PC-9 (cell line): ENCODE measurements at regions not wholly inside any gene's neighbourhood (a gene's known extent, or its start where the extent isn't known, plus 50 kb on each side); places are given as distances from the start of the nearest gene placed in this dataset.
"Not testable (repeated sequence)": the region's sequence is repeated elsewhere in the genome, so short reads cannot be mapped to it uniquely, and the experiment has no call there.

Experiments
- BruUV-seq: library from RNA; stranded (reverse); fragments of 400-500 nt; replicated peaks from 2 replicates; lab custom pipeline; 2021; lab: Mats Ljungman, UMichigan
- CTCF ChIA-PET: fragments of 300-600 bp; sonication (Branson Sonifier 250); formaldehyde crosslinking; loops from one replicate; lab custom pipeline; 2022; ENCODE audit warnings: antibody characterized with exemption; lab: Charles Lee
- POLR2A ChIA-PET: fragments of 300-600 bp; sonication (Branson Sonifier 250); formaldehyde crosslinking; loops from one replicate; lab custom pipeline; 2022; ENCODE audit warnings: antibody characterized with exemption; ENCODE audit not compliant: unreplicated experiment; lab: Charles Lee
- DNase-seq, 2 experiments: peaks; one replicate each; pipeline versions ENCODE4 v3.0.0 to v3.0.0-alpha.2; 2015 to 2022; ENCODE audit warnings: mixed read lengths in 1 of 2
- H2AFZ ChIP-seq: fragments of 200-600 bp; sonication (generic); 2 replicates; pipeline ENCODE4 v1.8.1; 2017; ENCODE audit warnings: antibody characterized with exemption
- H3F3A ChIP-seq: fragments of 200-600 bp; sonication (generic); 2 replicates; pipeline ENCODE4 v1.8.1; 2017; ENCODE audit warnings: antibody characterized with exemption, mild to moderate bottlenecking, low read depth; ENCODE audit not compliant: insufficient read depth
- H3K27ac ChIP-seq: fragments of 200-600 bp; sonication (generic); 2 replicates; pipeline ENCODE4 v1.6.1; 2016; ENCODE audit warnings: mixed run types
- H3K27me3 ChIP-seq: fragments of 200-600 bp; sonication (generic); 2 replicates; pipeline ENCODE4 v1.6.1; 2016; ENCODE audit warnings: low read depth, mixed run types; ENCODE audit not compliant: insufficient read depth
- H3K36me3 ChIP-seq: fragments of 200-600 bp; sonication (generic); 2 replicates; pipeline ENCODE4 v1.6.1; 2016; ENCODE audit warnings: low read depth, mixed run types
- H3K4me1 ChIP-seq: fragments of 200-600 bp; sonication (generic); replicated peaks from 2 replicates; pipeline ENCODE4 v1.6.1; 2016; ENCODE audit warnings: mixed run types; ENCODE audit not compliant: insufficient read depth
- H3K4me2 ChIP-seq: fragments of 200-600 bp; sonication (generic); 2 replicates; pipeline ENCODE4 v1.6.1; 2017; ENCODE audit warnings: mixed run types
- H3K4me3 ChIP-seq: fragments of 200-600 bp; sonication (generic); 2 replicates; pipeline ENCODE4 v1.6.1; 2016; ENCODE audit warnings: mixed run types
- H3K79me2 ChIP-seq: fragments of 200-600 bp; sonication (generic); 2 replicates; pipeline ENCODE4 v1.6.1; 2017; ENCODE audit warnings: low read depth, mixed run types
- H3K9me2 ChIP-seq: fragments of 200-600 bp; sonication (generic); 2 replicates; pipeline ENCODE4 v1.8.1; 2017; ENCODE audit warnings: mild to moderate bottlenecking; ENCODE audit not compliant: insufficient read depth
- H3K9me3 ChIP-seq: fragments of 200-600 bp; sonication (generic); 2 replicates; pipeline ENCODE4 v1.8.1; 2016; ENCODE audit warnings: low read depth; ENCODE audit not compliant: insufficient read depth
- H4K20me1 ChIP-seq: fragments of 200-600 bp; sonication (generic); 2 replicates; pipeline ENCODE4 v1.8.1; 2017; ENCODE audit not compliant: insufficient read depth
- CTCF ChIP-seq: fragments of 200-600 bp; sonication (generic); conservative IDR thresholded peaks from 2 replicates; pipeline ENCODE4 v1.6.1; 2017; ENCODE audit warnings: mixed run types, antibody characterized with exemption, mild to moderate bottlenecking, moderate library complexity
- EZH2 ChIP-seq: fragments of 200-600 bp; sonication (generic); IDR thresholded peaks from 2 replicates; pipeline ENCODE4 v1.8.0; 2017; ENCODE audit warnings: antibody characterized with exemption, low read depth
- intact Hi-C: fragments of 100-400 bp; cut with micrococcal nuclease; formaldehyde crosslinking; loops from one replicate; pipeline ENCODE4 v1.10.0; 2022; ENCODE audit not compliant: unreplicated experiment

- H3K36me3 ChIP-seq, result no peaks in the 10 kb centered on the region
These were observed 2422.9 kb upstream of the PCDH20 start for GRCh38 chr13:63838366-63839110.

GRCh38 chr13:63837701-63838100 lies 2422.1 kb upstream of the PCDH20 start:
- H3K36me3 ChIP-seq, H3K9me3 ChIP-seq, H3K4me1 ChIP-seq, H4K20me1 ChIP-seq, BruUV-seq, H3K27me3 ChIP-seq, intact Hi-C loops, H2AFZ ChIP-seq, H3K27ac ChIP-seq, CTCF ChIA-PET, H3K4me2 ChIP-seq, POLR2A ChIA-PET, H3K4me3 ChIP-seq, H3K79me2 ChIP-seq, H3K9me2 ChIP-seq, H3F3A ChIP-seq, DNase-seq: not testable (repeated sequence)

More at GRCh38 chr13:63838366-63839110, 2422.9 kb upstream of the PCDH20 start:
- Histone ChIP-seq H3K9me2 (no peaks in the 10 kb centered on the region), H3K4me2 (no peak overlapping the region), H3K9me3 (no peaks in the 10 kb centered on the region), H3K27ac (no peak overlapping the region), H3K27me3 (no peaks in the 10 kb centered on the region), H3K4me3 (no peak overlapping the region), H2AFZ (no peak overlapping the region), H3F3A (no peaks in the 10 kb centered on the region), H4K20me1 (no peaks in the 10 kb centered on the region), H3K4me1 (no peaks in the 10 kb centered on the region), H3K79me2 (no peaks in the 10 kb centered on the region)
- DNase-seq, result no peak
- ChIA-PET CTCF (no interaction called here), POLR2A (no interaction called here)
- intact Hi-C loops, result no loop called here
- no TSS peak for BruUV-seq
- TF ChIP-seq EZH2 (no peak), CTCF (no peak)

GRCh38 chr13:63829609-63830008 lies 2414.0 kb upstream of the PCDH20 start:
- H3K4me1 ChIP-seq, H3K9me2 ChIP-seq, CTCF ChIA-PET, H2AFZ ChIP-seq, H3K36me3 ChIP-seq, POLR2A ChIA-PET, H4K20me1 ChIP-seq, H3F3A ChIP-seq, H3K79me2 ChIP-seq, H3K9me3 ChIP-seq, H3K4me3 ChIP-seq, intact Hi-C loops, H3K4me2 ChIP-seq, H3K27ac ChIP-seq, BruUV-seq, H3K27me3 ChIP-seq, DNase-seq: not testable (repeated sequence)

- H3K36me3 ChIP-seq, intact Hi-C loops, DNase-seq, H3K9me3 ChIP-seq, H3K4me3 ChIP-seq, H3K27ac ChIP-seq, H3K79me2 ChIP-seq, H4K20me1 ChIP-seq, H3F3A ChIP-seq, H2AFZ ChIP-seq, H3K27me3 ChIP-seq, H3K4me2 ChIP-seq, H3K4me1 ChIP-seq, H3K9me2 ChIP-seq, CTCF ChIA-PET, BruUV-seq, POLR2A ChIA-PET: not testable (repeated sequence)
These were observed 2406.1 kb upstream of the PCDH20 start for GRCh38 chr13:63821785-63822184.

GRCh38 chr13:63811428-63812004 lies 2395.9 kb upstream of the PCDH20 start:
- H3K4me1 ChIP-seq, H4K20me1 ChIP-seq, H3K4me2 ChIP-seq, CTCF ChIA-PET, intact Hi-C loops, BruUV-seq, H3K4me3 ChIP-seq, DNase-seq, H3K9me3 ChIP-seq, H3K27me3 ChIP-seq, H2AFZ ChIP-seq, H3K36me3 ChIP-seq, H3K9me2 ChIP-seq, H3F3A ChIP-seq, H3K79me2 ChIP-seq, POLR2A ChIA-PET, H3K27ac ChIP-seq: not testable (repeated sequence)

GRCh38 chr13:63791134-63791533 lies 2375.5 kb upstream of the PCDH20 start:
- H3K27ac ChIP-seq, H3K79me2 ChIP-seq, POLR2A ChIA-PET, H3K27me3 ChIP-seq, H3K4me3 ChIP-seq, H3K4me1 ChIP-seq, H3K36me3 ChIP-seq, H4K20me1 ChIP-seq, DNase-seq, H3K9me2 ChIP-seq, H2AFZ ChIP-seq, intact Hi-C loops, H3K9me3 ChIP-seq, BruUV-seq, H3F3A ChIP-seq, CTCF ChIA-PET, H3K4me2 ChIP-seq: not testable (repeated sequence)
